Activated CD4-positive, alpha-beta T cell treated with anti-CD3 and anti-CD28 coated beads, Interleukin-2, amount 10 ng/mL, durations not matched to agents 24 days and 14 days (primary cell): ENCODE measurements at regions not wholly inside any gene's neighbourhood (a gene's known extent, or its start where the extent isn't known, plus 50 kb on each side); places are given as distances from the start of the nearest gene placed in this dataset.

Experiments
- DNase-seq: peaks from one replicate; pipeline ENCODE4 v3.0.0; 2022
- H3K27ac Mint-ChIP-seq: one replicate; pipeline ENCODE4 v1.8.0; 2022; ENCODE audit warnings: mild to moderate bottlenecking, mixed read lengths
- H3K27me3 Mint-ChIP-seq: one replicate; pipeline ENCODE4 v1.8.0; 2022; ENCODE audit warnings: mixed read lengths
- H3K36me3 Mint-ChIP-seq: one replicate; pipeline ENCODE4 v1.8.0; 2022; ENCODE audit warnings: low read depth, mild to moderate bottlenecking, mixed read lengths
- H3K4me1 Mint-ChIP-seq: one replicate; pipeline ENCODE4 v1.8.0; 2021; ENCODE audit warnings: mixed read lengths
- H3K4me3 Mint-ChIP-seq: one replicate; pipeline ENCODE4 v1.8.0; 2022; ENCODE audit warnings: mild to moderate bottlenecking, moderate library complexity, mixed read lengths
- H3K9me3 Mint-ChIP-seq: one replicate; pipeline ENCODE4 v1.8.0; 2021; ENCODE audit warnings: mixed read lengths
- intact Hi-C: fragments of 100-400 bp; cut with micrococcal nuclease; formaldehyde crosslinking; loops from one replicate; pipeline ENCODE4 v1.15.1; 2023

DNA sequence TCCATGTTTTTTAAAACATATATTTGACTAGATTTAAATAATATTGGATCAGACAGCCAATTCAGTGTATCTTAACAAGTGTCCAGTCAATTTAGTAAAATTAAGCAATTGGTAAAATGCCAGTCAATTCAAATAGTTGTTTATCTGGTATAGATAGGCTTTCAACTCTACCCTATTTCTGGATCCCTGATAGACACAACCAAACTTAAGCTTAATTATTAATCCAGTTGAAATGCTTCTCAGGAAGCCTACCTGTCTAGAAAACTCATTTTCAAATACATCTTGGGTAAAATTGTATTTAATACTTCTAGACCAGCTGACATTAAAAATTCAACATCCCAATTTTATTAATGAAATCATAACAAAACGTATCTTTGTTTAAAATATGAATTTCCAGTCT lies 710.8 kb upstream of the GRAMD2B start:
- no peak for DNase-seq
- intact Hi-C loops = no loop called here
- no peaks in the 10 kb centered on the region for H3K36me3 Mint-ChIP-seq
- H3K4me1 Mint-ChIP-seq = no peaks in the 10 kb centered on the region
- no peak overlapping the region for H3K4me3 Mint-ChIP-seq
- no peaks in the 10 kb centered on the region for H3K9me3 Mint-ChIP-seq
- H3K27me3 Mint-ChIP-seq = no peaks in the 10 kb centered on the region
- H3K27ac Mint-ChIP-seq = no peak overlapping the region

DNA sequence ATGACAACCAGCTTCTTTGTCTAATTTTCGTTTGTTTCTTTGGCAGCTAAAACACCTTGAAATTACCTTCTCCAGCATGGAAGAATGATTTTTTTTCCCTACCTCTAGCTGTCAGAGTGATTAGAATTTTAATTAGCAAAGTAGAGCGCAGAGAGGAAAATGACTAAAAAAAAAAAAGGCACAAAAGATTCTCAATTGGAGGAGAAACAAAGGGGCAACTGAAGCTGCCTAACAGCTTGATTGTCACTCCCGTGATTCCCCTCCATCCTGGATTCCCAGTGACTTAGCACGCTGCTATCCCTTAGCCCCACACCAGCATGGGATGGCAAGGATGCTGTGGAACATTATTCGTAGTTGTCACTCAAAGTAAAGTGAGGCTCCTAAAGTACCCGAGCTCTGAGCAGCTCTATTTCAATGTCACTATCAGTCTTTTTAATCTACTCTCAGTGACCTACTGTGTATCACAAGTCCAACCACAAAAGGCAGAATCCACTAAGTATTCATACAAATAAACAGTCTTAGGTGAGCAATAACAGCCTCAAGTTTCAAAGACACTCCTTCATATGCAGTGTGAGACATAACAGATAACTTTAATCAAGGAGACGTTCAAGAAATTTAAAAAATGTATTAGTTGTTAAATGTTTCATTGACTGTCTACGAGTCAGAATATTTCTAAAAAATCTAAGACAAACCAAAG lies 710.0 kb upstream of the GRAMD2B start:
- Mint-ChIP-seq H3K27me3 (no peaks in the 10 kb centered on the region), H3K9me3 (no peaks in the 10 kb centered on the region), H3K4me3 (no peak overlapping the region), H3K27ac (no peak overlapping the region), H3K4me1 (no peaks in the 10 kb centered on the region), H3K36me3 (no peaks in the 10 kb centered on the region)
- intact Hi-C loops = no loop called here
- DNase-seq = no peak

DNA sequence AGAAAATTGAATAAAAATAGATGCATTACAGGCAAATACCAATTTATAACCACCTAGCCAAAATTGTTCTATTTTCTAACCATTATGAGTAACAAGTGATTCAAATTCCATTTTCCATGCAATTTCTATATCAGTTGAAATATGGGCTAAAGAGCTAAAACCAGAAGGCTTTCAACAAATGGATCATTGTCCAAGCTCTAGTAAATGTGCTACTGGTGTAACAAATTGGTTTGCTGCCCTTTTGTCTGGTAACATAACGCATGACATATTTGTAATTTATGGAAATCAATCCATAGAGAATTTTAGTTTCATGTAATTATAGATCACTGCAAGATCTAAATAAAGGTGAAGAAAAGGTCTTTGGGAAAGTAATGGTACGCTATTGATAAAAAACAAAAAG lies 708.0 kb upstream of the GRAMD2B start:
- DNase-seq = no peak
- Mint-ChIP-seq H3K36me3 (no peaks in the 10 kb centered on the region), H3K9me3 (no peaks in the 10 kb centered on the region), H3K27me3 (no peaks in the 10 kb centered on the region), H3K27ac (no peak overlapping the region), H3K4me1 (no peaks in the 10 kb centered on the region), H3K4me3 (no peak overlapping the region)
- intact Hi-C loops = no loop called here

DNA sequence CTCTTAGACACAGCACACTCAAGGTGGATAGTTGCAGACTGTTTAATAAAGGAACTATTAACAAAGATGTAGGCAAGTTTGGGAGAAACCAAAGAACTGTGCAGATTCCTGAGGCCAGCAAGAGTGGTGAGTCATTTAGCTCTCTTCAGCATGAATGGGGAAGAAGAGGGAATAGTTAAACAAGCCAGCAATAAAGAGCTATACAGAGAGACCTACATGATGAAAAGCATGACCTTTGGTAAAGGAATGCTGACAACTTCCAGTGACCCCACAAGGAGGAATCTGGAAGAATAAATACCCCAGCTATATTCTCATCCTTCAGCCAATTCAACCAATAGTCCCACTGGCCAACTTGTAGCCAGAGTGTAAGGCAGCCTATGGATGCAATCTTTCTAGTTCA lies 706.0 kb upstream of the GRAMD2B start:
- intact Hi-C loops = no loop called here
- no peak overlapping the region for H3K4me3 Mint-ChIP-seq
- no peaks in the 10 kb centered on the region for H3K36me3 Mint-ChIP-seq
- no peaks in the 10 kb centered on the region for H3K9me3 Mint-ChIP-seq
- H3K27me3 Mint-ChIP-seq = no peaks in the 10 kb centered on the region
- no peak for DNase-seq
- no peaks in the 10 kb centered on the region for H3K4me1 Mint-ChIP-seq
- H3K27ac Mint-ChIP-seq = no peak overlapping the region

DNA sequence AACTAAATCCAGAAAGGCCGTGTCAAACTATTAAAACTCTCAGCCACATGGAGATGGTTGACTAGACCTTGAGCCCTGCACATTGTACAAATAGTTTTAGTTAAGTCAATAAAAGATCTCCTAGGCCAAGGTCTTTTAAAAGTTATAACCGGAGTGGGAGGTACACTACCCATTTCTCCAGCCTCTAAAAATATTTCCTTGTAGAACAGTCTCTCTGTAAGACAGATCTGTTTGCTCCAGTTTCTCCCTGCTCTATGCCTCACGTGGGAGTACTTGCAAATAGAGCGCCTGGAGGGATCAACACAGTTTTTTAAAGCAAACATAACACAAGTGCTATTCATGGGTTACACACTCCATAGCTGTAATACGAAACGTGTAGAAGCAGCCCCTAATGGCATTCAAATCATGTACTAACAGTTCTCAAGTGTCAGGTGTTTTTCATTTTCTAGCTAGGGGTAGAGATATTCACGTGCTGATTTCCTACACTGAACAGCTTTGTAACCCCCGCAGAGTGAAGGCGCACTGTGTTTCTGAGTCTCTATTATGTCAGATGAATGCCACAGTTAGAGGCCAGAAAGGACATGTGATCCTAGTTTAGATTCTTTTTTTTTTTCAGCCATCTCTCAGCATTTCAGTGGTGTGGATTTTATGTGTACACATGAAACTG lies 703.4 kb upstream of the GRAMD2B start:
- Mint-ChIP-seq H3K4me3 (no peak overlapping the region), H3K4me1 (no peaks in the 10 kb centered on the region), H3K27me3 (no peaks in the 10 kb centered on the region), H3K9me3 (no peaks in the 10 kb centered on the region), H3K36me3 (no peaks in the 10 kb centered on the region), H3K27ac (no peak overlapping the region)
- intact Hi-C loops = no loop called here
- DNase-seq = no peak

DNA sequence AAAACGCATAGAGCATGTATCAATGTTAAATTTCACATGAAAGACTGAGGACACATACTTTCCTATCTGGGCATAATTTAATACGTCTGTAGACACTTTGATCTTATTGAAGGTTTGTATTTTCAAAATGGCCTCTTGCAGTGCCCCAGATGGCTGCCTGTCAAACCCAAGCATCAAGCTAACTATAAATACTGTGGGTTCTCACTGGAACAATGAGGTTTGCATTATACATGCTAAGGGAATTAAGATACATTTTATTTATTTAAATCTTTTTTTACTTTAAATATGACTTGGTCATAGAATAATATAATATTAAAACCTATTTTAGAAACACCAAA lies 702.9 kb upstream of the GRAMD2B start:
- no peaks in the 10 kb centered on the region for H3K9me3 Mint-ChIP-seq
- no peak for DNase-seq
- H3K4me3 Mint-ChIP-seq = no peak overlapping the region
- no peaks in the 10 kb centered on the region for H3K27me3 Mint-ChIP-seq
- intact Hi-C loops = no loop called here
- no peak overlapping the region for H3K27ac Mint-ChIP-seq
- no peaks in the 10 kb centered on the region for H3K4me1 Mint-ChIP-seq
- H3K36me3 Mint-ChIP-seq = no peaks in the 10 kb centered on the region

DNA sequence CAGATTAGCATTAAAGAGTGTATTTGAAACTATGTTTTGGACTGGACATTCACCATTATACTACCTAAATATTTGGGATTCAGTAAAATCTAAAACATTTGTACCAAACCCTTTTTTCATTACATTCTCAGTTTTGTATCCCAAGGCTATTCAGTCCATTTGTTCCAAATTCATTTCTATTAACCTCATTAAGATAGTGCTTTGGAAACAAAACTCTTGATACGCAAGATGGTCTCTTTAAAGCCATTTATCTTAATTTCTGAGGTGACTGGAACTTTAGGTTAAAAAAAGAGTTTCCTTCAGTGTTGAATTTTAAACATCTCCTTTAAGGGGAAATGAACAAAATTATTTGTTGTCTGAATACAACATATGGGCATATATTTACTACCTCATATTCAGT lies 702.5 kb upstream of the GRAMD2B start:
- intact Hi-C loops = no loop called here
- H3K4me1 Mint-ChIP-seq = no peaks in the 10 kb centered on the region
- H3K27me3 Mint-ChIP-seq = no peaks in the 10 kb centered on the region
- no peak overlapping the region for H3K4me3 Mint-ChIP-seq
- DNase-seq = no peak
- H3K9me3 Mint-ChIP-seq = no peaks in the 10 kb centered on the region
- H3K36me3 Mint-ChIP-seq = no peaks in the 10 kb centered on the region
- no peak overlapping the region for H3K27ac Mint-ChIP-seq

DNA sequence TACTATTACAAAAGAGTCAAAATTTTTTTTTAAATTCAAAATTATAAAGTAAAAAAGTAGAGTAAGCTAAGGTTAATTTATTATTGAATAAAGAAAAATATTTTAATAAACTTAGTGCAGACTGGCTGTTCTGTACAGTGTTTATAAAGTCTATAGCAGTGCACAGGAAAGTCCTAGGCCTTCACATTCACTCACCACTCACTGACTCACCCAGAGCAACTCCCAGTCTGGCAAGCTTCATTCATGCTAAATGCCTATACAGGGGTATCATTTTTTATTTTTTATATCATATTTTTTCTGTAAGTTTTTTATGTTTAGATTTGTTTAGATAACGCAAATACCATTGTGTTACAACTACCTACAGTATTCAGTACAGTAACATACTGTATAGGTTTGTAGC lies 700.7 kb upstream of the GRAMD2B start:
- Mint-ChIP-seq H3K4me3 (no peak overlapping the region), H3K9me3 (no peaks in the 10 kb centered on the region), H3K4me1 (no peaks in the 10 kb centered on the region), H3K27me3 (no peaks in the 10 kb centered on the region), H3K27ac (no peak overlapping the region), H3K36me3 (no peaks in the 10 kb centered on the region)
- DNase-seq = no peak
- intact Hi-C loops = no loop called here

DNA sequence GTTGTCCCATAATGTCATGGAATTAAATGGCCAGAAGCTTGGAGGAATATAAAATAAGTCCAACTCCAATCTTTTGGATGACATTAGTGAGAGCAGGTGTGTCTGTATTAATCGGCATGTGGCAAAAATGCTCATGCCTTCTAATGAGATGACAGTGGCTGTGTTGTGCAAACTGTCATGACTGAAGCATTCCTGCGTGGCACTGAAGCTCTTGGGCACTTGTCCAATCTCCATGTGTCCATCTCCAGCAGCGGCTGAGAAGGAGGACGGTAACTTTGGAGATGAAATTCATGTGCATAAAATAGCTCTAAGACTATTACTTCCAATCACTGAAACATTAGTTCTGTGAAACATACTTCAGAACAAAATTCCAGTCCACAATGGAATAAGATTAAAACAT lies 697.5 kb upstream of the GRAMD2B start:
- H3K4me1 Mint-ChIP-seq = no peaks in the 10 kb centered on the region
- no peak overlapping the region for H3K4me3 Mint-ChIP-seq
- H3K27me3 Mint-ChIP-seq = no peaks in the 10 kb centered on the region
- DNase-seq = no peak
- intact Hi-C loops = no loop called here
- H3K27ac Mint-ChIP-seq = no peak overlapping the region
- H3K36me3 Mint-ChIP-seq = no peaks in the 10 kb centered on the region
- peaks cover 4% of the 10 kb centered on the region for H3K9me3 Mint-ChIP-seq

DNA sequence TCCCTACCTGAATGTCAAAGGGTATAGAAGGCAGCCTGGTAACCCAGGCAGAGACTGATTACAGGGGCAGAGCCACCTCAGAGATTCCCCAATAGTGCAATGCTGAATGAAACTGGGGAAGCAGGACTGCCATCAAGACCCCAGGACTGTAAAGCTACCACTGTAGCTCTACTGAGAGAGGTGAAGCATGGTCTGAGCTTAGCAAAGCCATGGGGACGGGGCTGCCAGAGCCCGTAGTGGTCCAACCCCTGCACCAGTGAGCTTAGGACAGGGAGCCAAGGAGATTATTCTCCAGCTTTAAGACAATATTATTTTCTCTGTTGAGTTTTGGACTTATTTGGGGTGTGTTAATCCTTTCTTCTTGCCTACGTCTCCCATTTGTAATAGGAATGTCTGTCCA lies 679.3 kb upstream of the GRAMD2B start:
- Mint-ChIP-seq H3K27me3 (no peaks in the 10 kb centered on the region), H3K36me3 (no peaks in the 10 kb centered on the region), H3K27ac (no peak overlapping the region), H3K9me3 (peaks cover 7% of the 10 kb centered on the region), H3K4me3 (no peak overlapping the region), H3K4me1 (no peaks in the 10 kb centered on the region)
- no peak for DNase-seq
- intact Hi-C loops = no loop called here

DNA sequence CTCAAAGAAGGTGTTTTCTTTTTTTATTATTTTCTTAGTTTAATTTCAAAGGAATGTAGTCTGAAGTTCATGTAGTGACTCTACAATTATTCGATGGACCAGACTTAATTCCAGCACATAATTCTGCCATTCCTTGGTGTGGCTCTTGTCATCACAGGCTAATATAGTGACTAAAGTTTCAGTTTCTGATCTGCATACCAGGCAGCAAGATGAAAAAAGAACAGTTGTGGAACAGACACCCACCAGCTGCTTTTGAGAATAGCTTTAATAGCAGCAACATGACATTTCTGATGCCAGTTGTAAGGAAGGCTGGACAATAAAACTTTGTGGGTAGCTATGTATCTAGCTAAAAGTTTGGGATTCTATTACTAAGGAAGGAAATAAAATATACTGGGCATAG lies 676.3 kb upstream of the GRAMD2B start:
- intact Hi-C loops = no loop called here
- no peaks in the 10 kb centered on the region for H3K27me3 Mint-ChIP-seq

DNA sequence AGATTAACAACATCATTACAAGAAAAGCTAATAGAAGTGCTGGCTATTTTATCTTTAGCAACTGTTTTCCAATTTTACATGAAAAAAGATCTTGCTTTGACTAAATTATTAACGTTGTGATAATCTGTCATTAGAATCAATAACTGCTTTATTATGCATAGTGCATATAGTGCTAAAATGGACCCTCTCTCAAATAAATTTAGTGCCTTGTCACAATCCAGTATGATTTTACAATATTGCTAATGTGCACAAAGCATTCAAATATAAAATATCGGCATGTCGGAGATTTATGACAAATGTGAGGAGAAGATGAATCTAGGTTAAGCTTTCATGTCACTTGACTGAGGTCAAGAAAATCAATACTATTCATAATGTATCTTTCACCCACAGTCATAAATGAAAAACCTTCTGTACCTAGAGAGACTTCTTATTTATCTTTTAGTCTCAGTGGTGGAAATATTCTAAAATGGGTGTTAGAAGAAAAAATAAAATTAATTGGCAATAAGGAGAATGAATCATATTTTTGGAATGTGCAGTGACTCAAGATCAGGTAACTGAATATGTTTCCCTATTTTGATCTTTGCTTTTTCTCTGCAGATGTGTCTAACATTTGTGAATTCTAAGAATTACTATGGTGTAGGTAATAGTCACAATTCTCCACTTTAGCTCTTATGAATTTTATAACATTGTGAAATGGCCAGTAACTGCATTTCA lies 672.9 kb upstream of the GRAMD2B start:
- Mint-ChIP-seq H3K4me3 (no peak overlapping the region), H3K27ac (no peak overlapping the region), H3K4me1 (no peaks in the 10 kb centered on the region), H3K9me3 (no peaks in the 10 kb centered on the region), H3K27me3 (no peaks in the 10 kb centered on the region), H3K36me3 (no peaks in the 10 kb centered on the region)
- DNase-seq = no peak
- intact Hi-C loops = no loop called here

More for the DNA sequence above, 676.3 kb upstream of the GRAMD2B start:
- Mint-ChIP-seq H3K36me3 (no peaks in the 10 kb centered on the region), H3K9me3 (peaks cover 7% of the 10 kb centered on the region), H3K4me3 (no peak overlapping the region), H3K4me1 (no peaks in the 10 kb centered on the region), H3K27ac (no peak overlapping the region)
- no peak for DNase-seq

DNA sequence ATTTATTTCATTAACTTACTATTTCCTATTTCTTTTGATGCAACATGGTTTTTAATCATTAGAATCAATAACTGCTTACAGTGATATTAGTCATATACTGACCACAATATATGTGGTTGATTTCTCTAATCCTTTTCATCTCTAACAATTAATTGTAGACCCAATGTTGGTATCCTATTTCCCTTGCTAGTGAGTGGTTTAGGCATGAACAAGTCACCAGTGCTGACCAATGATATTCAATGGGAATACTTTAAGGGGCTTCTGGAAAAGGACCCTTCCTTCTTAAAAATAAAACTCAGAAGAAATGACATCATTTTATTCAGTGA lies 672.4 kb upstream of the GRAMD2B start:
- intact Hi-C loops = no loop called here

DNA sequence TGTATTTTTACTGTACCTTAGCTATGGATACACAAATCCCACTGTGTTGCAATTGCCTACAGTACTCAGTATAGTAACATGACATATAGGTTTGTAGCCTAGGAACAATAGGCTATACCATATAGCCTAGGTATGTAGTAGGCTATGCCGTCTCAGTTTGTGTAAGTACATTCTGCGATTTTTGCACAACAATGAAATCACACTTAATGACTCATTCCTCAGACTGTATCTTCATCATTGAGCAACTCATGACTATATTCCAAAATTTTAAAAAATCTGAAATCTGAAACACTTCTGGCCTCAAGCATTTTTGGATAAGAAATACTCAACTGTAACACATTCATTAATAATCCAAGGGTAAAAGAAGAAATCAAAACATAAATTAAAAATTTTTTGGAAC lies 666.8 kb upstream of the GRAMD2B start:
- Mint-ChIP-seq H3K4me1 (no peaks in the 10 kb centered on the region), H3K27me3 (no peaks in the 10 kb centered on the region), H3K36me3 (no peaks in the 10 kb centered on the region), H3K4me3 (no peak overlapping the region), H3K9me3 (no peaks in the 10 kb centered on the region), H3K27ac (no peak overlapping the region)
- no peak for DNase-seq
- intact Hi-C loops = no loop called here

More for the DNA sequence above, 672.4 kb upstream of the GRAMD2B start:
- H3K9me3 Mint-ChIP-seq = no peaks in the 10 kb centered on the region
- no peak overlapping the region for H3K4me3 Mint-ChIP-seq
- H3K27me3 Mint-ChIP-seq = no peaks in the 10 kb centered on the region
- no peaks in the 10 kb centered on the region for H3K4me1 Mint-ChIP-seq
- no peaks in the 10 kb centered on the region for H3K36me3 Mint-ChIP-seq
- H3K27ac Mint-ChIP-seq = no peak overlapping the region
- no peak for DNase-seq

DNA sequence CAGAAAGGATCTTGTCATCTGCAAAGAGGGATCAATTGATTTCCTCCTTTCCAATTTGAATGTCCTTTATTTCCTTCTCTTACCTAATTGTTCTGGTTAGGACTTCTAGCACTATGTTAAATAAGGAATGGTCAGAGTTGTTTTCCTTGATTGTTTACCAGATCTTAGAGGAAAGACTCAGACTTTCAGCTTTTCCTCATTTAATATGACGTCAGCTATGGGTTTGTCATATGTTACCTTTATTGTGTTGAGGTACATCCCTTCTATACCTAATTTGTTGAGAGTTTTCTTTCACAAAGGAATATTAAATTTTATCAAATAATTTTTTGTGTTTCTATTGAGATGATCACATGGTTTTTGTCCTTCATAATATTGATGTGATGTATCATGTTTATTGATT lies 656.5 kb upstream of the GRAMD2B start:
- intact Hi-C loops = no loop called here
- H3K4me1 Mint-ChIP-seq = no peaks in the 10 kb centered on the region
- H3K27me3 Mint-ChIP-seq = no peaks in the 10 kb centered on the region
- DNase-seq = no peak
- H3K9me3 Mint-ChIP-seq = peaks cover 4% of the 10 kb centered on the region
- H3K27ac Mint-ChIP-seq = no peak overlapping the region
- H3K36me3 Mint-ChIP-seq = no peaks in the 10 kb centered on the region
- no peak overlapping the region for H3K4me3 Mint-ChIP-seq
